Brain microvascular endothelial cell (primary cell): ENCODE measurements at regions not wholly inside any gene's neighbourhood (a gene's known extent, or its start where the extent isn't known, plus 50 kb on each side); places are given as distances from the start of the nearest gene placed in this dataset.

Experiments
- DNase-seq: peaks from one replicate; pipeline ENCODE4 v3.0.0-alpha.2; 2020
- H3K27ac ChIP-seq: fragments of 250-450 bp; sonication (Bioruptor Pico); 2 replicates; pipeline ENCODE4 v1.5.1; 2020; ENCODE audit warnings: mild to moderate bottlenecking, moderate library complexity
- H3K27me3 ChIP-seq: fragments of 250-450 bp; sonication (Bioruptor Pico); replicated peaks from 2 replicates; pipeline ENCODE4 v1.5.1; 2020; ENCODE audit warnings: mild to moderate bottlenecking
- H3K36me3 ChIP-seq: fragments of 250-450 bp; sonication (Bioruptor Pico); replicated peaks from 2 replicates; pipeline ENCODE4 v1.5.1; 2020; ENCODE audit warnings: mild to moderate bottlenecking
- H3K4me3 ChIP-seq: 2 replicates; pipeline ENCODE4 v1.5.1; 2011; ENCODE audit warnings: low read depth, mild to moderate bottlenecking, control low read depth, low read length, moderate library complexity
- in situ Hi-C: cut with HindIII; loops from 2 replicates; pipeline ENCODE4 v1.10.0; 2017; ENCODE audit warnings: low sequenced_read_pairs, low pct_ligation_motif_present
- TF ChIP-seq, protein P1 (sequence below): IDR thresholded peaks from 2 replicates; pipeline ENCODE4 v1.5.1; 2011; ENCODE audit warnings: low read depth, mild to moderate bottlenecking, moderate library complexity, low read length, control low read depth, inconsistent platforms; ENCODE audit errors: missing control alignments

- in situ Hi-C loops, result no loop called here
- Histone ChIP-seq H3K4me3 (no peak overlapping the region), H3K36me3 (no peaks in the 10 kb centered on the region), H3K27ac (no peak overlapping the region), H3K27me3 (no peaks in the 10 kb centered on the region)
- no peak for DNase-seq
- TF ChIP-seq, protein P1, sequence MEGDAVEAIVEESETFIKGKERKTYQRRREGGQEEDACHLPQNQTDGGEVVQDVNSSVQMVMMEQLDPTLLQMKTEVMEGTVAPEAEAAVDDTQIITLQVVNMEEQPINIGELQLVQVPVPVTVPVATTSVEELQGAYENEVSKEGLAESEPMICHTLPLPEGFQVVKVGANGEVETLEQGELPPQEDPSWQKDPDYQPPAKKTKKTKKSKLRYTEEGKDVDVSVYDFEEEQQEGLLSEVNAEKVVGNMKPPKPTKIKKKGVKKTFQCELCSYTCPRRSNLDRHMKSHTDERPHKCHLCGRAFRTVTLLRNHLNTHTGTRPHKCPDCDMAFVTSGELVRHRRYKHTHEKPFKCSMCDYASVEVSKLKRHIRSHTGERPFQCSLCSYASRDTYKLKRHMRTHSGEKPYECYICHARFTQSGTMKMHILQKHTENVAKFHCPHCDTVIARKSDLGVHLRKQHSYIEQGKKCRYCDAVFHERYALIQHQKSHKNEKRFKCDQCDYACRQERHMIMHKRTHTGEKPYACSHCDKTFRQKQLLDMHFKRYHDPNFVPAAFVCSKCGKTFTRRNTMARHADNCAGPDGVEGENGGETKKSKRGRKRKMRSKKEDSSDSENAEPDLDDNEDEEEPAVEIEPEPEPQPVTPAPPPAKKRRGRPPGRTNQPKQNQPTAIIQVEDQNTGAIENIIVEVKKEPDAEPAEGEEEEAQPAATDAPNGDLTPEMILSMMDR, result no peak
Observed at GRCh38 chr5:74560245-74560644, 80.3 kb downstream of the ENC1 start.

- no peak for DNase-seq
- Histone ChIP-seq H3K36me3 (no peaks in the 10 kb centered on the region), H3K4me3 (no peak overlapping the region), H3K27me3 (no peaks in the 10 kb centered on the region), H3K27ac (no peak overlapping the region)
- in situ Hi-C loops, result no loop called here
- TF ChIP-seq, protein P1, result no peak
Observed at GRCh38 chr5:74556631-74557595, 83.6 kb downstream of the ENC1 start.

DNA sequence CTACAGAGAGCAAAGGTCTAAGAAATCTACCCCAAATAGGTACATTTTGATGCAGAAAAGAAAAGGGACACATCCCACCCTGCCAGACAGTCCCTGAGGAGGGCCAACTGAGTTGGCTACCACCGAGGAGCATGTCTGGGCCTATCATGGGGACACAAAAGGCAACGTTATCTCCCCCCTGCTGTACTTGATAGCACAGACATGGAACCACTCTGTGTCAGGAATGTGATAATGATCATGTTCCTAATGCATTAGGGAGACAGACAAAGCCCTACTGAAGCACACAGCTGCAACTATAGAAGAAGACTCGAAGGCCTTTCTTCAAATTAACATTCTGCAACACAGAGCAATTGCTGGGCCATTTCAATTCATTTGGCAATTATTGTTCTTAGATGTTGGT is 84.5 kb downstream of the ENC1 start:
- H3K27me3 ChIP-seq, result no peaks in the 10 kb centered on the region
- in situ Hi-C loops, result no loop called here
- TF ChIP-seq, protein P1, result no peak
- no peaks in the 10 kb centered on the region for H3K36me3 ChIP-seq
- no peak overlapping the region for H3K27ac ChIP-seq
- no peak for DNase-seq
- H3K4me3 ChIP-seq, result no peak overlapping the region

DNA sequence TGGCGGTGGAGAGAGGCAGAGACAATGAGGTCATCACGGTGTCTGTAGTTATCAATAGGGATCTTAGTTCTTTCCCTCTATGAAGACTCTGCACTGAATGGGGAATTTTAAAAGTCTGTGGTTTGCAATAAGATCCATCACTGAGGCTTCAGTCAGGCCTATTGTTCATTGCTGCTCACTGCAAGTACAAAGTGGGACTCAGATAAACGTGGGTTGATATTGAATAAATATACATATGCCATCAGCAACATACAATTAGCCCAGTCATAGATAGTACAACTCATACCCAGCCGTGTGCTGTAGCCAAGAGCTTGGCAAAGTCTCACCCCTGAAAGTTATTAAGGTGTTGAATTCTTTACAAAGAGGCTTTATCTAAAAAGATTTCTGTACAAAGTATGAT is 88.4 kb downstream of the ENC1 start:
- DNase-seq, result no peak
- Histone ChIP-seq H3K27me3 (no peaks in the 10 kb centered on the region), H3K36me3 (no peaks in the 10 kb centered on the region), H3K4me3 (no peak overlapping the region), H3K27ac (no peak overlapping the region)
- in situ Hi-C loops, result no loop called here
- TF ChIP-seq, protein P1, result no peak

GRCh38 chr5:74550927-74551326 is 89.6 kb downstream of the ENC1 start:
- no peak for DNase-seq
- Histone ChIP-seq H3K36me3 (no peaks in the 10 kb centered on the region), H3K4me3 (no peak overlapping the region), H3K27ac (no peak overlapping the region), H3K27me3 (no peaks in the 10 kb centered on the region)
- TF ChIP-seq, protein P1, result no peak
- in situ Hi-C loops, result no loop called here
